Cardiac muscle cell (in vitro differentiated cells and primary cell): ENCODE measurements at regions not wholly inside any gene's neighbourhood (a gene's known extent, or its start where the extent isn't known, plus 50 kb on each side); places are given as distances from the start of the nearest gene placed in this dataset.

Experiments
- DNase-seq, 2 donors: peaks; one replicate each; pipeline versions ENCODE4 v3.0.0 to v3.0.0-alpha.2; 2010 to 2017; ENCODE audit warnings: low read depth in 1 of 2, low spot score in 1 of 2
- H3K27ac ChIP-seq: fragments of 200-600 bp; sonication (generic); 2 replicates; pipeline ENCODE4 v1.5.1; 2016
- H3K27me3 ChIP-seq: fragments of 200-600 bp; sonication (generic); 2 replicates; pipeline ENCODE4 v1.6.0; 2016; ENCODE audit warnings: control low read depth
- H3K36me3 ChIP-seq: fragments of 200-600 bp; sonication (generic); 2 replicates; pipeline ENCODE4 v1.5.1; 2016; ENCODE audit warnings: control low read depth
- H3K4me1 ChIP-seq: fragments of 200-600 bp; sonication (generic); 2 replicates; pipeline ENCODE4 v1.8.1; 2017; ENCODE audit warnings: low read depth, mild to moderate bottlenecking, mixed run types
- H3K4me3 ChIP-seq: fragments of 200-600 bp; sonication (generic); 2 replicates; pipeline ENCODE4 v1.5.1; 2016; ENCODE audit warnings: mild to moderate bottlenecking
- H3K9me3 ChIP-seq: fragments of 200-600 bp; sonication (generic); 2 replicates; pipeline ENCODE4 v1.5.1; 2017; ENCODE audit warnings: low read depth, mild to moderate bottlenecking, control low read depth
- TF ChIP-seq, protein P1 (sequence below): IDR thresholded peaks from 2 replicates; pipeline ENCODE4 v1.5.1; 2012; ENCODE audit warnings: low read depth, mild to moderate bottlenecking, low read length

DNA sequence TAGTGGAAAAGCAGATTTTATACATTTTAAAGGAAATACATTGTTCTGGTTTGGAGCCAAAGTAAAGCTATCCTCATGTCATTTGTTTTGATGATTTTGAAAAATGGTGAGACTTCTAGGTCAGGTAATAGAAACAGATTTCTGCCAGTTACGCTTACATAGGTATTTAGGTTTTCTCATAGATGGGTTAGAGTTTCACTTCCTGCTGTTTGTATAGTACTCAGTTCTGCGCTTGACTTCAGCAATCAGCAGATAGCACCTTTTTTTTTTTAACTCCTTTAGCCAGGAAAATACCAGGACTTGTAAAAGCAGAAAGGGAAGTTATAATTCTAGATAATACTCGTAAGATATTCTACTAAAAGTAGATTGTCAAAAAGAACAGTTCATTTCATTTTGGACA lies 209.8 kb upstream of the POM121L12 start:
- Histone ChIP-seq H3K36me3 (no peaks in the 10 kb centered on the region), H3K9me3 (no peaks in the 10 kb centered on the region), H3K27ac (no peak overlapping the region), H3K4me3 (no peak overlapping the region), H3K4me1 (no peaks in the 10 kb centered on the region), H3K27me3 (no peaks in the 10 kb centered on the region)
- DNase-seq = no peak
- TF ChIP-seq, protein P1, sequence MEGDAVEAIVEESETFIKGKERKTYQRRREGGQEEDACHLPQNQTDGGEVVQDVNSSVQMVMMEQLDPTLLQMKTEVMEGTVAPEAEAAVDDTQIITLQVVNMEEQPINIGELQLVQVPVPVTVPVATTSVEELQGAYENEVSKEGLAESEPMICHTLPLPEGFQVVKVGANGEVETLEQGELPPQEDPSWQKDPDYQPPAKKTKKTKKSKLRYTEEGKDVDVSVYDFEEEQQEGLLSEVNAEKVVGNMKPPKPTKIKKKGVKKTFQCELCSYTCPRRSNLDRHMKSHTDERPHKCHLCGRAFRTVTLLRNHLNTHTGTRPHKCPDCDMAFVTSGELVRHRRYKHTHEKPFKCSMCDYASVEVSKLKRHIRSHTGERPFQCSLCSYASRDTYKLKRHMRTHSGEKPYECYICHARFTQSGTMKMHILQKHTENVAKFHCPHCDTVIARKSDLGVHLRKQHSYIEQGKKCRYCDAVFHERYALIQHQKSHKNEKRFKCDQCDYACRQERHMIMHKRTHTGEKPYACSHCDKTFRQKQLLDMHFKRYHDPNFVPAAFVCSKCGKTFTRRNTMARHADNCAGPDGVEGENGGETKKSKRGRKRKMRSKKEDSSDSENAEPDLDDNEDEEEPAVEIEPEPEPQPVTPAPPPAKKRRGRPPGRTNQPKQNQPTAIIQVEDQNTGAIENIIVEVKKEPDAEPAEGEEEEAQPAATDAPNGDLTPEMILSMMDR = no peak

DNA sequence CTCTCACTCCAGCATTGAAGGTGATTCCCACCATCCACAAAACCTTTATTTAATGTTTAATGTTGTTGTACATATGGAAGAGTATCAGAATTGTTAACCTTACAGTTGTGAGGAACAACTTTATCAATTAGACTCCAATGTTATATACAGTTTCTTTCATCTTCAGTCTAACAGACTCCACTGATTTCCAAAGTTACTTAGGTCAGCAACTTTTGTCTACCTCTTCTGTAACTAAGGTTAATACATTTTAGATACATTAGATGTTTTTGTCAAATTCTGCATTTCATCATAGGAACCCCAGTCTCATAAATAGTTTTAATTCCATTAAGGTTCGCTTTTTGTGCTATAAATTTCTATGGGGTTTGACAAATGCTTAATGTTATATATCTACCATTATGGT lies 223.9 kb upstream of the POM121L12 start:
- TF ChIP-seq, protein P1 = no peak
- Histone ChIP-seq H3K4me3 (no peak overlapping the region), H3K9me3 (no peaks in the 10 kb centered on the region), H3K4me1 (no peaks in the 10 kb centered on the region), H3K36me3 (no peaks in the 10 kb centered on the region), H3K27me3 (no peaks in the 10 kb centered on the region), H3K27ac (no peak overlapping the region)
- no peak for DNase-seq

DNA sequence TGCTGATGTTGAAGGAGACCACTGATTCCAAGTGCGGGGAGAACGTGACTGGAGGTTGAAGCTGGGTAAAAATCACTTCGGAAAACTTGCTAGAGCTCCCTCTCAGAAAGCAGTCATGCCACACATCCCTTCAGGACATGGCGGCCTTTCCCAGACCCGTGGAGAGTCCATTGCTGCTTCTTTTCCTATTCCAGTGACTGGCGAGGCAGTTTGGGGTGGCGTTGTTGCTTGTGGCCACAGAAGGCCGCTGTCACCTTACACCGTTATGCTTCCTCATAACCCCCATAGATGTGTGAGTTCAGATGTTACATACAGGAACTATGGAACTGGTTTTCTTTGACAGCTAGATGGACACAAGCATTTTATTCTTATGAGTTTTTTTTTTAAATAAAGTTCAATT lies 235.6 kb upstream of the POM121L12 start:
- no peak for DNase-seq
- TF ChIP-seq, protein P1 = no peak
- Histone ChIP-seq H3K36me3 (no peaks in the 10 kb centered on the region), H3K4me1 (no peaks in the 10 kb centered on the region), H3K4me3 (no peak overlapping the region), H3K27me3 (no peaks in the 10 kb centered on the region), H3K9me3 (no peaks in the 10 kb centered on the region), H3K27ac (no peak overlapping the region)

DNA sequence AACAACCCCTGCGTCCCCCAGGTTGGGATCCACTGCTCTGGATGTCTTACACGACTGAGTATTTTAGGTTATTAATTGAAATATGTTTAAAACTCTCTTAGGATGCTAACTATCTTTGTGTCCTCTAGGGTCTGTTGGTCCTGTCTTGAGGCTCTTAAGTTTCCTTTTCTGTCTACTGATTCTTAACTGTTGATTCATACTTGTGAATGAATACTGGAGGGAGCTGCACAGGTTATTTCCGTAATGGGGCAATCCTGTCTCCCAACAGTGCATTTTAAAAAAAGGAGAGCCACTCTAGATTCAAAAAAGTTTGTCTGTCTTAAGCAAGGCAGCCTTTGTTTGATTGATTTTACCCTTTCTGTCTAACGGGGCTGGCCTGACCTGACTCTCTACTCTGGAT lies 237.6 kb upstream of the POM121L12 start:
- no peaks in the 10 kb centered on the region for H3K27me3 ChIP-seq
- no peak overlapping the region for H3K27ac ChIP-seq
- DNase-seq = no peak
- H3K4me1 ChIP-seq = no peaks in the 10 kb centered on the region
- TF ChIP-seq, protein P1 = no peak
- no peaks in the 10 kb centered on the region for H3K36me3 ChIP-seq
- H3K9me3 ChIP-seq = no peaks in the 10 kb centered on the region
- no peak overlapping the region for H3K4me3 ChIP-seq

DNA sequence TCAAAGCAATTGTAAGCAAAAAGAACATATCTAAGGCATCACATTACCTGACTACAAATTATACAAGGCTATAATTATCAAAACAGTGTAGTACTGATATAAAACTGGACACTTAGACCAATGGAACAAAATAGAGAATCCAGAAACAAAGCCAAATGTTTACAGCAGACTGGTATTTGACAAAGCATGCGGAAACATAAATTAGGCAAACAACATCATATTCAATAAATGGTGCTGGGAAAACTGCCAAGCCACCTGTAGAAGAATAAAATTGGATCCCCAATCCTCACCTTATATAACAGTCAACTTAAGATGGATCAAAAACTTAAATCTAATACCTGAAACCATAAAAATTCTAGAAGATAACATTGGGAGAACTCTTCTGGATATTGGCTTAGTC lies 240.8 kb upstream of the POM121L12 start:
- Histone ChIP-seq H3K4me3 (no peak overlapping the region), H3K4me1 (no peaks in the 10 kb centered on the region), H3K27ac (no peak overlapping the region), H3K9me3 (no peaks in the 10 kb centered on the region), H3K36me3 (no peaks in the 10 kb centered on the region), H3K27me3 (no peaks in the 10 kb centered on the region)
- TF ChIP-seq, protein P1 = no peak
- DNase-seq = no peak

DNA sequence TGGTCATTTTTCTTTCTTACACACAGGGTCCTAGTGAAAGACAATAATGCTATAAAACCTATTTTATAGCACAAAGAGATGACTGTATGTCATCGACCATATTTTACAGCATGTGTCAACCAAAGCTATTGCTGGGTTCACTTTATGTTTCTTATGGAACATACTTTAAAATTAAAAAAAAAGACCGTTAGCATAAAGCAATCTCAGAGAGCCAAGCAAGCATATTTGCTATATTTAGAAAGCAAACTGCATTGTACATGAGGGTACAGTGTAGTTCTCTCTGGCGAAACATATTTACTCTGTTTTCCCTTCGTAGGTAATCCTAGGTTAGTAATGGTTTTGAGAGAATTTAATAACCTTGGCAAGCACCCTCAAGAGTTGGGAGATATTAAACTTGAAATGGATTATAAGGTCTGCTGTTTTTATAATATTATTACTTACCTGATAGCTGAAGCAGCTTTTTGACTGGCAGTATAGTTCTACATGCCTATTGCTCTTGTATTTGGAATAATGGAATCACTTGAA lies 244.2 kb upstream of the POM121L12 start:
- Histone ChIP-seq H3K4me1 (no peaks in the 10 kb centered on the region), H3K4me3 (no peak overlapping the region), H3K27me3 (no peaks in the 10 kb centered on the region), H3K36me3 (no peaks in the 10 kb centered on the region), H3K9me3 (no peaks in the 10 kb centered on the region), H3K27ac (no peak overlapping the region)
- no peak for DNase-seq
- TF ChIP-seq, protein P1 = no peak
